Forelimb muscle (tissue), 1 donor: ENCODE measurements at regions not wholly inside any gene's neighbourhood (a gene's known extent, or its start where the extent isn't known, plus 50 kb on each side); places are given as distances from the start of the nearest gene placed in this dataset.
"Not testable (repeated sequence)": the region's sequence is repeated elsewhere in the genome, so short reads cannot be mapped to it uniquely, and the experiment has no call there.

Experiments
- DNase-seq: peaks from one replicate; pipeline ENCODE4 v3.0.0-alpha.2; 2013; ENCODE audit warnings: low read depth

GRCh38 chr6:134406311-134406710, 88.4 kb upstream of the SGK1 start:
- DNase-seq = no peak

- DNase-seq = no peak
These were observed 87.6 kb upstream of the SGK1 start for GRCh38 chr6:134405386-134406087.

GRCh38 chr6:134403312-134403711, 85.4 kb upstream of the SGK1 start:
- not testable (repeated sequence) for DNase-seq

GRCh38 chr6:134402372-134402984, 84.6 kb upstream of the SGK1 start:
- DNase-seq = no peak

- no peak for DNase-seq
These were observed 83.0 kb upstream of the SGK1 start for GRCh38 chr6:134400941-134401340.

GRCh38 chr6:134398453-134398852, 80.5 kb upstream of the SGK1 start:
- DNase-seq = no peak

- no peak for DNase-seq
These were observed 79.8 kb upstream of the SGK1 start for GRCh38 chr6:134397676-134398075.

GRCh38 chr6:134394905-134395304, 77.0 kb upstream of the SGK1 start:
- no peak for DNase-seq

GRCh38 chr6:134394208-134394607, 76.3 kb upstream of the SGK1 start:
- no peak for DNase-seq

GRCh38 chr6:134391205-134391604, 73.3 kb upstream of the SGK1 start:
- no peak for DNase-seq

- no peak for DNase-seq
These were observed 71.7 kb upstream of the SGK1 start for GRCh38 chr6:134389658-134390057.

GRCh38 chr6:134389129-134389528, 71.2 kb upstream of the SGK1 start:
- DNase-seq = no peak

- DNase-seq = not testable (repeated sequence)
These were observed 68.6 kb upstream of the SGK1 start for GRCh38 chr6:134386482-134386881.

GRCh38 chr6:134381959-134382358, 64.0 kb upstream of the SGK1 start:
- no peak for DNase-seq

GRCh38 chr6:134379599-134379998, 61.7 kb upstream of the SGK1 start:
- no peak for DNase-seq

- no peak for DNase-seq
These were observed 61.2 kb upstream of the SGK1 start for GRCh38 chr6:134379076-134379475.

GRCh38 chr6:134378426-134378825, 60.5 kb upstream of the SGK1 start:
- no peak for DNase-seq

GRCh38 chr6:134376785-134377184, 58.9 kb upstream of the SGK1 start:
- DNase-seq = no peak

GRCh38 chr6:134375220-134375580, 57.3 kb upstream of the SGK1 start:
- no peak for DNase-seq

- no peak for DNase-seq
These were observed 56.7 kb upstream of the SGK1 start for GRCh38 chr6:134374491-134375219.

- no peak for DNase-seq
These were observed 56.1 kb upstream of the SGK1 start for GRCh38 chr6:134373993-134374392.

GRCh38 chr6:134373282-134373922, 55.5 kb upstream of the SGK1 start:
- peak; percentile 24 for DNase-seq
